Heart right ventricle (tissue), 16 donors: ENCODE measurements at regions not wholly inside any gene's neighbourhood (a gene's known extent, or its start where the extent isn't known, plus 50 kb on each side); places are given as distances from the start of the nearest gene placed in this dataset.
"Not testable (repeated sequence)": the region's sequence is repeated elsewhere in the genome, so short reads cannot be mapped to it uniquely, and the experiment has no call there.

ENCODE experiments used
- ATAC-seq, 8 donors: fragments of 200-7000 bp; cut with Tn5 transposase; one replicate each; pipeline ENCODE4 v1.9.1; 2020; ENCODE audit warnings: mild to moderate bottlenecking in 8 of 8, moderate library complexity in 8 of 8, moderate number of reproducible peaks in 1 of 8
- DNase-seq, 2 donors: peaks; one replicate each; pipeline ENCODE4 v3.0.0-alpha.2; 2020
- H3K27ac ChIP-seq, 10 donors: fragments of 200-600 bp; sonication (generic) in 2 of 10; one replicate each; pipeline versions ENCODE4 v1.5.0 to v1.8.0; 2020 to 2022; ENCODE audit warnings: mild to moderate bottlenecking in 3 of 10
- H3K27me3 ChIP-seq, 7 donors: fragments of 200-600 bp; one replicate each; pipeline ENCODE4 v1.8.0; 2021 to 2022; ENCODE audit warnings: mild to moderate bottlenecking in 2 of 7
- H3K36me3 ChIP-seq, 9 donors: fragments of 200-600 bp; sonication (generic) in 1 of 9; one replicate each; pipeline versions ENCODE4 v1.5.0 to v1.8.0; 2020 to 2022; ENCODE audit warnings: mild to moderate bottlenecking in 2 of 9
- H3K4me1 ChIP-seq, 9 donors: fragments of 200-600 bp; sonication (generic) in 1 of 9; one replicate each; pipeline versions ENCODE4 v1.5.0 to v1.8.0; 2020 to 2022; ENCODE audit warnings: mild to moderate bottlenecking in 4 of 9
- H3K4me3 ChIP-seq, 10 donors: fragments of 200-600 bp; sonication (generic) in 2 of 10; one replicate each; pipeline versions ENCODE4 v1.5.0 to v1.8.0; 2020 to 2022; ENCODE audit warnings: mild to moderate bottlenecking in 7 of 10, moderate library complexity in 2 of 10
- H3K9me3 ChIP-seq, 11 donors: fragments of 200-600 bp in 10 of 11; sonication (generic) in 2 of 11; one replicate each; pipeline versions ENCODE4 v1.5.0 to v1.8.0; 2013 to 2022; ENCODE audit warnings: mild to moderate bottlenecking in 2 of 11, control low read depth in 1 of 11, moderate library complexity in 1 of 11
- CTCF ChIP-seq, 9 donors: fragments of 200-600 bp; sonication (generic) in 2 of 9; IDR thresholded peaks; one replicate each; pipeline versions ENCODE4 v1.5.0 to v1.8.0; 2021 to 2022; ENCODE audit warnings: antibody characterized with exemption in 9 of 9, mild to moderate bottlenecking in 5 of 9, moderate library complexity in 1 of 9
- WGBS, 2 donors: extraction: QIAGEN DNeasy Blood & Tissue Kit; methylation state at CpG; one replicate each; pipeline ENCODE4 v1.1.7; 2013; ENCODE audit warnings: inconsistent platforms in 1 of 2; 5-methylcytosine and 5-hydroxymethylcytosine counted together
- intact Hi-C, 10 donors: fragments of 100-400 bp; cut with DNase I; formaldehyde crosslinking; loops; one replicate each; pipeline versions ENCODE4 v1.11.1 to v1.14.2; 2022
- donor health status: Arrhythmogenic right ventricular cardiomyopathy.
- donor health status: ischemic (EF 13 %, LVEDD 7.1; RV severe dilation, severe dysfunction).
- donor health status: healthy with polysubstance abuse.
- donor health status: DM: no; HTN: yes; CAD: no.
- donor health status: DM: no; HTN: no; CAD: no.
- donor health status: ischemic (EF 25% LVEDD 6.9; RV normal size, moderate dysfunction).
- donor health status: ischemic (EF 25% LVEDD 5.7; RV mildly dilated, moderate dysfunction).
- donor health status: healthy.
- donor health status: DM: yes; HTN: yes; CAD: no.
- donor health status: Ischemic cardiomyopathy.
- donor health status: ischemic (EF 35%, LVEDD 5.7; RV mildly dilated, moderate dysfunction).
- donor health status: nonischemic (EF 11% LVEDD 7.7; RV severe dilation, severe dysfunction).
- donor health status: DM: yes; HTN: yes; CAD: no.
- donor health status: PGD.
- donor health status: ischemic (EF 29% LVEDD 5.4; RV normal size, mild dysfunction).
- donor health status: nonischemic (EF 23%, LVEDD 6.1; RV moderate dilation, normal function).

GRCh38 chr15:84400820-84401219, 165.2 kb downstream of the GOLGA6L4 start:
- TF ChIP-seq CTCF (IDR thresholded peaks at IDR 0.05): no peak
- Histone ChIP-seq H3K4me3 (no peak overlapping the region), H3K9me3 (no peaks in the 10 kb centered on the region), H3K27ac (no peak overlapping the region), H3K4me1 (no peaks in the 10 kb centered on the region), H3K36me3 (peaks cover 0 to 7% (median 0%) of the 10 kb centered on the region in 9 donors), H3K27me3 (no peaks in the 10 kb centered on the region)
- intact Hi-C loops: no loop called here
- ATAC-seq: no peak
- 60 to 84% methylated on average over 5 of the region's 5 CpGs for WGBS, 2 donors
- DNase-seq: no peak

DNA sequence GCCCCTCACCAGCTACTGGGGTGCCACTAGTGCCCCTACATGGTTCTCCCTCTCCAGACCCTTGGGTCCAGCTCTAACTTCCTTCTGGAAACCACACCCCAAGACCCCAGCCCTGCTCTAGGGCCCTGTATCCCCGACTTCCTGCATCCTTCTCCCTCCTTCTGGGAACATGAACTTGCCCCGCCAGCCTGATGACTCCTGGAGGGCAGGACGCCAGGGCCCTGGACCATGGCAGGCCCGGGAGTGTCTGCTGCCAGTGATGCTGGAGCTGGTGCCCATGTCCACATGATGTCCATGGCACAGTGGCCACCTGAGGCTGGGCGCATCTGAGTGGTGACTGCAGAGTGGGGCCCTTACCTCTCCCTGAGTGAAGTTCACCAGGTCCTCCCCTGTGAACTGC, 165.9 kb downstream of the GOLGA6L4 start:
- H3K27me3 ChIP-seq, H3K4me1 ChIP-seq, intact Hi-C loops, H3K4me3 ChIP-seq, H3K36me3 ChIP-seq, H3K9me3 ChIP-seq, H3K27ac ChIP-seq, ATAC-seq, DNase-seq: not testable (repeated sequence)
- 84 to 87% methylated on average over 5 of the region's 5 CpGs for WGBS, 2 donors

- ATAC-seq, intact Hi-C loops, H3K4me3 ChIP-seq, H3K9me3 ChIP-seq, H3K36me3 ChIP-seq, H3K27ac ChIP-seq, H3K27me3 ChIP-seq, H3K4me1 ChIP-seq, DNase-seq: not testable (repeated sequence)
- 92 to 95% methylated on average over 13 of the region's 14 CpGs for WGBS, 2 donors
Measured at GRCh38 chr15:84401891-84402840, 166.6 kb downstream of the GOLGA6L4 start.

GRCh38 chr15:84402856-84403608, 167.5 kb downstream of the GOLGA6L4 start:
- Histone ChIP-seq H3K27ac (no peak overlapping the region), H3K4me3 (no peak overlapping the region), H3K9me3 (no peaks in the 10 kb centered on the region), H3K4me1 (no peaks in the 10 kb centered on the region), H3K36me3 (peaks cover 0 to 7% (median 0%) of the 10 kb centered on the region in 9 donors), H3K27me3 (no peaks in the 10 kb centered on the region)
- TF ChIP-seq CTCF (IDR thresholded peaks at IDR 0.05): no peak
- no peak for ATAC-seq
- 91 to 93% methylated on average over 21 of the region's 21 CpGs for WGBS, 2 donors
- no peak for DNase-seq
- intact Hi-C loops: no loop called here

- H3K9me3 ChIP-seq, H3K36me3 ChIP-seq, DNase-seq, ATAC-seq, H3K4me1 ChIP-seq, intact Hi-C loops, H3K27ac ChIP-seq, H3K27me3 ChIP-seq, H3K4me3 ChIP-seq: not testable (repeated sequence)
- 51% methylated on average over 2 of the region's 4 CpGs; no CpG with 5 or more reads in 1 of the 2 donors for WGBS, 2 donors
Measured at GRCh38 chr15:84409357-84409756, 173.8 kb downstream of the GOLGA6L4 start.

DNA sequence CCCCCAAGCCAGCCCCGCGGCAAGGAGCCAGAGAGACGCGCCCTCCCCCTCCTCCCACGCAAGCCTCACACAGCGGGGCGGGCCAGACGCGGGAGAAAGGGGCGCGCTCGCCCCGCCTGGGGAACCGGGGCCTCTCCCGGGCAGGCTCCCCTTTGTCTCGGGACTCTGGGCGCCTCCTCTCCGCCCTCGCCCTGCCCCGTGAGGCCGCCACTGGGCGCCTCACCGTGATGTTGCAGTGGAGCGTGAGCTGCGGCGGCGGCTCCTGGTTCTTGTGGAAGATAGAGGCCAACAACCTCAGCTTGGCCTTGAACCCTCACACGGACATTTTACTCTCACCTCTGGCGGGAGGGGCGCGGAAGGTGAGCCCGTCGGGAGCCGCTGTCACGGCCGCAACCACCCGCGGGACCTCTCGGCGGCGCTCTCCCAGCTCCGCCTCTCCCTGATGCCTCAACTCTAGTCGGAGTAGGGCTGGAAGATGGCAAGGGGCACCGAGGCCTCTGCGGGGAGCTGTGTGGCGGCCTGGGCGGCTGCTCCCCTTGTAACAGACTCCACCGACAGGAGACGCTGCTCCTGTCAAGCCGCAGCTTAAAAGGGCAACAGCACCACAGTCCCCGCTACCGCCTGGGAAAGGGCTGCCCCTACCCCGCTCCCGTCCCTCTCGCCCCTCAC, 179.2 kb upstream of the ZSCAN2 start:
- DNase-seq: peak in 1 of 2 donors; percentile 2
- Histone ChIP-seq H3K27ac (peak overlapping the region in 7 of 10 donors; percentile 14 to 86 (median 41)), H3K4me3 (peak overlapping the region in 8 of 10 donors; percentile 30 to 65 (median 42))
- intact Hi-C loops, H3K4me1 ChIP-seq, H3K36me3 ChIP-seq, H3K9me3 ChIP-seq, ATAC-seq, H3K27me3 ChIP-seq: not testable (repeated sequence)
- 0 to 1% methylated on average over 6 to 7 of the region's 55 CpGs for WGBS, 2 donors

DNA sequence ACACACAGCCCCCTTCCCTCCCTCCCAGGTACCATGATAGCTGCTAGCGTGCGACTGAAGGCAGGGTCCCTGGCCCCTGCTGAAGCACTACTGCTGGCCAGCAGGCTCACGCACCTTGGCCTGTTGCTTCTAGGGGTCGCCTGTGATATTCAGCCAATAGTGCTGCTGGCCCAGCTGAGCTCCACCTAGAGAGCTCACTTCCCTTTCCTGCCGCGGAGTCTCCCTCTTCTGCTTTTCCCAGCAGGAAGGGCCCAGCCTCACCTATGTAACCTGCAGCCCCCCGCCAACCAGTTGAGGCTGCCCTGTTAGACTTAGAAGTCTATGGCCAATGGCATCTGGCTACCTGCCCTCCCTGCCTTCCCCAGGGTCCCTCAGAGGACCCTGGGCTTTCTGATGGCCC, 175.5 kb upstream of the ZSCAN2 start:
- H3K4me1 ChIP-seq, intact Hi-C loops, DNase-seq, H3K27ac ChIP-seq, H3K4me3 ChIP-seq, ATAC-seq, H3K27me3 ChIP-seq, H3K9me3 ChIP-seq, H3K36me3 ChIP-seq: not testable (repeated sequence)
- WGBS, 2 donors: 87% methylated on average over 3 of the region's 7 CpGs; no CpG with 5 or more reads in 1 of the 2 donors

DNA sequence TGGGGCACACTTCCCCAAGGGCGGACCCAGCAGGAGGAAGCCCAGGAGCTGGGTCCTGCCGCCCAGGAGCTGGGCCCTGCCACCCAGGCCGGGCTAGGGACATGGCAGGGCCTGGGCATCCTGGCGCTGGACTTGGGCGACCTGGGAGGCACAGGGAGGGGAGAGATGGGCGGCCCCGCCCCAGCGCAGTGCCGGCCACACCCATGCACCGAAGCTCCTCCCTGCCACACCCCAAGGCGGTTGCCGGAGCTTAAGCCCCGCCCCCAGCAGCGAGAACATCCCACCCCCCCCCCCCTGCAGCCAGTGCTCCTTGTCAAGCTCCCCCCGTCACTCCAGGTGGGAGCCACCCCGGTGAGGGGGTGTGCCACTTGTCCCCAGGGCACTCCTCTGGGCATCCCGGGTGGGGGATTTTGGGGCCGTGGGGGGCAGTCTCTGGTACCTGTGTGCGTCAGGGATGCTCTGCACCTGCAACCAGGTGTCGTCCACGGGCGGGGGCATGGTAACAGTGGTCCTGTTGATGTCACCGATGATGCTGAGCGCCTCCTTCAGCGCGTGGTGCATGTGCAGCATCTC, 127.4 kb upstream of the ZSCAN2 start:
- WGBS, 2 donors: no CpG with 5 or more reads among the region's 26 CpGs
- H3K27me3 ChIP-seq, H3K4me1 ChIP-seq, DNase-seq, H3K9me3 ChIP-seq, H3K36me3 ChIP-seq, H3K27ac ChIP-seq, H3K4me3 ChIP-seq, intact Hi-C loops: not testable (repeated sequence)
- ATAC-seq: peak in 1 of 8 donors; percentile 11
